Hepatocyte (in vitro differentiated cells): ENCODE measurements at regions not wholly inside any gene's neighbourhood (a gene's known extent, or its start where the extent isn't known, plus 50 kb on each side); places are given as distances from the start of the nearest gene placed in this dataset.

Experiments
- DNase-seq: peaks from one replicate; pipeline ENCODE4 v3.0.0-alpha.2; 2016; ENCODE audit warnings: low spot score
- H2AFZ ChIP-seq: fragments of 200-600 bp; sonication (generic); 2 replicates; pipeline ENCODE4 v1.6.0; 2016; ENCODE audit warnings: antibody characterized with exemption, mild to moderate bottlenecking
- H3K27ac ChIP-seq: fragments of 200-600 bp; sonication (generic); 2 replicates; pipeline ENCODE4 v1.5.1; 2016; ENCODE audit warnings: mild to moderate bottlenecking
- H3K27me3 ChIP-seq: fragments of 200-600 bp; sonication (generic); 2 replicates; pipeline ENCODE4 v1.6.1; 2016
- H3K36me3 ChIP-seq: fragments of 200-600 bp; sonication (generic); replicated peaks from 2 replicates; pipeline ENCODE4 v1.5.1; 2016; ENCODE audit warnings: low read depth; ENCODE audit not compliant: insufficient read depth
- H3K4me1 ChIP-seq: fragments of 200-600 bp; sonication (generic); 2 replicates; pipeline ENCODE4 v1.5.1; 2016; ENCODE audit warnings: mild to moderate bottlenecking, moderate library complexity; ENCODE audit not compliant: insufficient read depth
- H3K4me2 ChIP-seq: fragments of 200-600 bp; sonication (generic); 2 replicates; pipeline ENCODE4 v1.6.0; 2016
- H3K4me3 ChIP-seq: fragments of 200-600 bp; sonication (generic); 2 replicates; pipeline ENCODE4 v1.5.1; 2016; ENCODE audit warnings: mild to moderate bottlenecking
- H3K79me2 ChIP-seq: fragments of 200-600 bp; sonication (generic); 2 replicates; pipeline ENCODE4 v1.6.0; 2017; ENCODE audit warnings: mild to moderate bottlenecking
- H3K9me2 ChIP-seq: fragments of 200-600 bp; sonication (generic); replicated peaks from 2 replicates; pipeline ENCODE4 v1.6.0; 2017; ENCODE audit warnings: mild to moderate bottlenecking; ENCODE audit not compliant: insufficient read depth
- H3K9me3 ChIP-seq: fragments of 200-600 bp; sonication (generic); 2 replicates; pipeline ENCODE4 v1.5.1; 2016; ENCODE audit warnings: low read depth, mild to moderate bottlenecking
- H4K20me1 ChIP-seq: fragments of 200-600 bp; sonication (generic); 2 replicates; pipeline ENCODE4 v1.6.0; 2016; ENCODE audit warnings: mild to moderate bottlenecking; ENCODE audit not compliant: insufficient read depth, poor library complexity, severe bottlenecking
- CTCF ChIP-seq: fragments of 200-600 bp; sonication (generic); IDR thresholded peaks from 2 replicates; pipeline ENCODE4 v1.5.1; 2016; ENCODE audit warnings: antibody characterized with exemption, mild to moderate bottlenecking; ENCODE audit not compliant: poor library complexity
- EZH2 ChIP-seq: fragments of 200-600 bp; sonication (generic); IDR thresholded peaks from 2 replicates; pipeline ENCODE4 v1.6.1; 2016; ENCODE audit warnings: antibody characterized with exemption, mild to moderate bottlenecking, borderline replicate concordance
- EZH2phosphoT487 ChIP-seq: fragments of 200-600 bp; sonication (generic); IDR thresholded peaks from one replicate; pipeline ENCODE4 v1.6.1; 2018; ENCODE audit warnings: antibody characterized with exemption, mild to moderate bottlenecking, low read depth, moderate library complexity; ENCODE audit not compliant: unreplicated experiment, severe bottlenecking
- WGBS: methylation state at CpG from one replicate; pipeline ENCODE4 v1.1.6; 2016; ENCODE audit warnings: low lambda C conversion rate; ENCODE audit errors: missing lambda C conversion rate; 5-methylcytosine and 5-hydroxymethylcytosine counted together

GRCh38 chr18:2217356-2217755 is 353.9 kb downstream of the METTL4 start:
- no peak for TF ChIP-seq EZH2
- Histone ChIP-seq H3K36me3 (no peaks in the 10 kb centered on the region), H3K9me2 (no peaks in the 10 kb centered on the region), H3K27ac (no peak overlapping the region), H3K4me1 (no peaks in the 10 kb centered on the region), H3K9me3 (no peaks in the 10 kb centered on the region), H3K79me2 (no peaks in the 10 kb centered on the region), H3K4me3 (no peak overlapping the region), H4K20me1 (no peaks in the 10 kb centered on the region), H3K4me2 (no peak overlapping the region), H2AFZ (no peak overlapping the region), H3K27me3 (no peaks in the 10 kb centered on the region)
- DNase-seq: no peak
- 60% methylated on average over 2 of the region's 2 CpGs for WGBS

- H3K36me3 ChIP-seq: no peaks in the 10 kb centered on the region
- TF ChIP-seq EZH2phosphoT487 (no peak), EZH2 (no peak), CTCF (no peak)
- no peaks in the 10 kb centered on the region for H3K79me2 ChIP-seq
- DNase-seq: no peak
- H4K20me1 ChIP-seq: no peaks in the 10 kb centered on the region
- H3K4me1 ChIP-seq: peaks cover 4% of the 10 kb centered on the region
- H3K4me3 ChIP-seq: no peak overlapping the region
- no peak overlapping the region for H3K4me2 ChIP-seq
- WGBS: 89% methylated on average over 4 of the region's 4 CpGs
- no peaks in the 10 kb centered on the region for H3K27me3 ChIP-seq
- no peaks in the 10 kb centered on the region for H3K9me3 ChIP-seq
- no peaks in the 10 kb centered on the region for H3K9me2 ChIP-seq
- no peak overlapping the region for H2AFZ ChIP-seq
- no peak overlapping the region for H3K27ac ChIP-seq
Observed at GRCh38 chr18:2218101-2218500, 353.2 kb downstream of the METTL4 start.

- Histone ChIP-seq H3K79me2 (no peaks in the 10 kb centered on the region), H3K9me2 (no peaks in the 10 kb centered on the region), H3K9me3 (no peaks in the 10 kb centered on the region), H3K27ac (no peak overlapping the region), H3K4me2 (no peak overlapping the region), H4K20me1 (no peaks in the 10 kb centered on the region), H3K36me3 (no peaks in the 10 kb centered on the region), H3K4me3 (no peak overlapping the region), H3K27me3 (no peaks in the 10 kb centered on the region), H2AFZ (no peak overlapping the region), H3K4me1 (peaks cover 6% of the 10 kb centered on the region)
- TF ChIP-seq CTCF (no peak), EZH2phosphoT487 (no peak), EZH2 (no peak)
- DNase-seq: no peak
- 85% methylated on average over 3 of the region's 3 CpGs for WGBS
Observed at GRCh38 chr18:2219706-2220105, 351.6 kb downstream of the METTL4 start.

- Histone ChIP-seq H3K4me2 (peak overlapping the region; percentile 71), H3K27ac (peak overlapping the region; percentile 10)
Observed at GRCh38 chr18:2222270-2223185, 348.8 kb downstream of the METTL4 start.

More at GRCh38 chr18:2222270-2223185, 348.8 kb downstream of the METTL4 start:
- Histone ChIP-seq H3K36me3 (no peaks in the 10 kb centered on the region), H3K9me3 (no peaks in the 10 kb centered on the region), H3K4me3 (no peak overlapping the region), H3K79me2 (no peaks in the 10 kb centered on the region), H3K9me2 (no peaks in the 10 kb centered on the region), H4K20me1 (no peaks in the 10 kb centered on the region), H3K4me1 (peaks cover 6% of the 10 kb centered on the region), H3K27me3 (no peaks in the 10 kb centered on the region), H2AFZ (no peak overlapping the region)
- peak; percentile 44 for DNase-seq
- 80% methylated on average over 5 of the region's 5 CpGs for WGBS
- no peak for TF ChIP-seq CTCF
- no peak for TF ChIP-seq EZH2phosphoT487
- TF ChIP-seq EZH2: no peak
